IPS-NIHi7 (cell line): ENCODE measurements at regions not wholly inside any gene's neighbourhood (a gene's known extent, or its start where the extent isn't known, plus 50 kb on each side); places are given as distances from the start of the nearest gene placed in this dataset.

Experiments used
- DNase-seq: peaks from one replicate; pipeline ENCODE4 v3.0.0; 2012; ENCODE audit warnings: mixed read lengths; ENCODE audit errors: extremely low spot score

GRCh38 chr4:3715855-3716630 is 50.1 kb upstream of the ADRA2C start:
- DNase-seq: no peak

DNA sequence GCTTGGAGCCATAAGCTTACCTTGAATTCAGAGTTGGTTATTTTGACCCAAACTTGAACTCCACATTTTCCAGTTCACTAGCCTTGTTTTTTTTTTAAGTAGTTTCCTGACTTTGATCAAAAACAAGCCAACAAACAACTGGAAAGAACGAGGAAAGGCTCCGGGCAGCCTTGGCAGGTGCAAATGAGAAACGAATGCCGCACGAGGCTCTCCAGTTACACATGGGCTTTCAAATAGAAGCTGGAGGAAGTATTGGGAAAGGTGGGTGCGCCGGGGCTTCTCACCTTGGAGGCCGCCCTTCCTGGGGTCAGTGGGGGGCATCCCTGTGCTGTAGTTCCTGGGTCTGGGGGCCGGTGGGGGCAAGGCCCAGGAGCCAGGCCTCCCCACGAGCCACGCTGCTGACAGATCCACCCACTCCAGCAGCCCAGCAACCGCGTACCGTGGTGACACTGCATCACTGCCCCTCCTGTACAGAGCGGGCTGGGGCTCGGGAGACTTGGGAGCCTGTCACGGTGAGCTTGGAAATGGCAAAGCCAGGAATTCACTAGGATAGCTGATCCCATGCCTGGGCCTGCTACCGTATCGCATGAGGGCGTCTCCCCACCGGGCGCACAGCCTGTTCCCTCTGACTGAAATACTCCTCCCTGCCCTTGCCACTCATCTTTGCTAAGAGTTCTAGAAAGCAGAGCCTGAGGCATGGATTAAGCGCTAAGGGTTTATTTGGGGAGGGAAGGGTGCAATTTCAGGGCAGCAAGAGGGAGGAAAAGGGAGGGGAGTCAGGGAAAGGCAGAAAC is 50.9 kb upstream of the ADRA2C start:
- DNase-seq: no peak

GRCh38 chr4:3714642-3715001 is 51.6 kb upstream of the ADRA2C start:
- DNase-seq: no peak

DNA sequence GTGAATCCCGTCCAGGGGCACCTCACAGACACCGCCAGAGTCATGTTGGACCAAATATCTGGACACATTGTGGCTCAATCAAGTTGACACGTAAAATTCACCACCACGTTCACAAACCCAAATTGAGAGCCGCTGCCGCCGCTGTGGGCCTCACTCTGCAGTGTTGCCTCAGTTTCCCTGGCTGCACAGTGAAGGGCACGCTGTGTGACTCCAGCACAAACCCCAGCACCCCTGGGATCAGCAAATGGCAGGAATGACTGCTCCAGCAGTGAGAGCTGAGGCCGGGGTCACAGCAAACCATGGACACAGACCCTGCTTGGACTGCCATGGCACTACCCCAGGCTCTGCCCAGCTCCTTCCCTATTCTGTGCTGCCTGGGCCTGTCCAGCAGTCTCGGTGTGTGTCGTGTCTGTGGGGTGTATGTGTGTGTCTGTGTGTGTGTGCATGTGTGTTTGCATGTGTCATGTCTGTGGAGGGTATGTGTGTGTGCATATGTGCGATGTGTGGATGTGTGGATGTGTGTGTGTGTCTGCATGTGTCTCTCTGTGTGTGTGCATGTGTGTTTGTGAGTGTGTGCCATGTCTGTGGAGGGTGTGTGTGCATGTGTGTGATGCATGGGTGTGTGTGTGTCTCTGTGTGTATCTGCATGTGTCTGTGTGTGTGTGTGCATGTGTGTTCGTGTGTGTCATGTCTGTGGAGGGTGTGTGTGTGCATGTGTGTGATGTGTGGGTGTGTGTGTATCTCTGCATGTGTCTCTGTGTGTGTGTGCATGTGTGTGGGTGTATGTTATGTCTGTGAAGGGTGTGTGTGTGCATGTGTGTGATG is 52.2 kb upstream of the ADRA2C start:
- no peak for DNase-seq

DNA sequence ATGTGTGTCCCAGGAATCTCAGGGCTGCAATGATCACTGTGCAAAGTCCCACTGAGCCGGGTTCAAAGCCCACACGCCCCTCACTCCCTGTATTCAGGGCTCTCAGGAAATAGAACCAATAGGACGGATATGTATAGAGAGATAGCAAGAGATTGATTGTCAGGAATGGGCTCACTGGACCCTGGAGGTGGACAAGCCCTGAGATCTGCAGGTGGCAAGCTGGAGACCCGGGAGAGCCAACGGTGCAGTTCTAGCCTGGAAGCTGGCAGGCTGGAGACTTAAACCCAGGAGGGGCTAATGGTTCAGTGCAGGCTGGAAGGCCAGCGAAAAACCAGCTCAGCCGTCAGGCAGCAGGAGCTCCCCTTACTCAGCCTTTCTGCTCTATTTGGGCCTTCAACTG is 52.8 kb upstream of the ADRA2C start:
- DNase-seq: no peak

DNA sequence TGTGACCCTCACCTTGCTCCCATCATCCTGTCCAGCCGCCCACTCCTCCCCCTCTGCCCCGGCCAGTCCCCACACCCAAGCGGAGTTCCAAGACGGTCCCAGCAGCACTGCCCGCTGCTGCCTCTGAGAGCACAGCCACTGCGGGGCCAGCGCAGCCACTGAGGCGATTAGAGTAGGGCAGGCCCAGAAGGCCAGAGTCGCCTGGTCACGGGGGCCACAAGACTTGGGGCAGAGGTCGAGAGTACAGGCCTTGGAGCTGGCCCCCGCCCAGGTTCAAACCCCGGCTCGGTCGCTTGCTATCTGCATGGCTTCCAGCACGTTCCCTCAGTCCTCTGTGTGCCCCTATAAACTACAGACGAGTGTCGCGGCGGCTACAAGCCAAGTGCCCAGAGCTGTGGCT is 53.2 kb upstream of the ADRA2C start:
- DNase-seq: no peak

DNA sequence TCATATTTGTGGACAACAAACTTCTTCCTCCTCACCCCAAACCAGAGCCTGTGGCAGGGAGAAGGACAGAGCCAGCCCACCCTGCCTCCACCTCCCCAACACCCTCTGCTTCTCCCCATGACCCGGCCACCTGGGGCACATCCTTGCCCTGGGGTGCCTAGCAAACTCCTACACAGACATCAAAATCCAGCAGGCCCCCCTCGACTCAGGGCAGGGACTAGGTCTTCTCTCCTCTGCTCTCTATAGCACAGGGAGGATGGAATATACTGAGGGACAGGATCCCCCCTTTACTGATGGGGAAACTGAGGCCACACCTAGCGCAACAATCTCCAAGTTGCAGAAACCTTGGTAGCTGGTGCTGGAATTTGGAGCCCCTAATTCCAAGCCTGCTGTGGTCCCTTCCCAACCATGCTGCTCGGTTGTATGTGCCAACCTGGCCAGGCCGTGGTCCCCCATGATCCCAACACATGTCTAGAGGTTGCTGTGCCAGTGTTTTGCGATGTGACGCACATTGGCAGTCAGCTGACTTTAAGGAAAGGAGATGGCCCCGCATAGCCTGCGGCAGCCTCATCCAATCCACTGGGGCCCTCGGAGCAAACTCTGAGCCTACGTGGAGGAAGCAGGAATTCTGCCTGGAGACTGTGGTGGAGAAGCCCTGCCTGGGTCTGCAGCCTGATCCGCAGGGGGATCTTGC is 53.9 kb upstream of the ADRA2C start:
- no peak for DNase-seq

DNA sequence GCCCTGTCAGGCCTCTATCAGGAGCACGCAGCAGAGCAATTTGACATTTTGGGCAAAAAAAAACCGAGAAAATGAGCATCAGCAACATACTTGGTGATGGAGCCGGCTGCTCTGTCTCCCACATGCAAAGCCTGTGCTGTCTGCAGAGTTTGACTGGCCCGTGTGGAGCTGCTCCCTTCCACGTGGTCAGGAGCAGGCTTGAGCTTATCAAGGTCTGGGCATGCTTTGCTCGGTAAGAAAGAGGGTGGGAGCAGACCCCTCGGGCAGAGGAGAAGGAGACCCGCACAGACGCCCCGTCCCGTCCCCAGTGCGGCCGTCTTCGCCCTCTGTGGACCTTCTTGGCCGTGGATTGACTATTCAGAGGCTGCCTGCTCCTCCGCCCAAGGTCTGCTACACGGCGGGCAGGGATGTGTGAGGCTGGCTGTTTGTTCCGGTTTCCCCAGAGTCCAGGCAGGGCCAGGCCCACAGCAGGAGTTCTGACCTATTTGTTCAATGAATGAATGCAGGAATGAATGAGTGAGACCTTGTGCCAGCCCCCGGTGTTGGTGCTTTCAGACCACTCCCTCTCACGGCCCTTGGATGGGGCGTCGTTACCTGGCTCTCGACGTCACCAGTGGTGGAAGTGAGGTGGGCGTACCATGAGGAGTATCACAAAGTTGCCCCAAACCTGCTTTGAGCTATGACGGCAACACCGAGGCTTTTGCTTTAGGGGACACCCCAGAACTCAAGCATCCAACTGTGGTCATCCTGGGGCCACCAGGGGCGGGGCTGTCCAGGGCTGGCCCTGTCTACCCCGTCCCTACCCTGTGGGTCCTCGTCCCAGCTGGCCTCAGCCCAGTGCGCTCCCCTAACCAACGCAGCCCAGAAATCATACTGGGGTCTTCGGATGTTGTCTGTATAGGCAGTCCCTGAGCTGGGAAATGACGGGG is 54.7 kb upstream of the ADRA2C start:
- no peak for DNase-seq

DNA sequence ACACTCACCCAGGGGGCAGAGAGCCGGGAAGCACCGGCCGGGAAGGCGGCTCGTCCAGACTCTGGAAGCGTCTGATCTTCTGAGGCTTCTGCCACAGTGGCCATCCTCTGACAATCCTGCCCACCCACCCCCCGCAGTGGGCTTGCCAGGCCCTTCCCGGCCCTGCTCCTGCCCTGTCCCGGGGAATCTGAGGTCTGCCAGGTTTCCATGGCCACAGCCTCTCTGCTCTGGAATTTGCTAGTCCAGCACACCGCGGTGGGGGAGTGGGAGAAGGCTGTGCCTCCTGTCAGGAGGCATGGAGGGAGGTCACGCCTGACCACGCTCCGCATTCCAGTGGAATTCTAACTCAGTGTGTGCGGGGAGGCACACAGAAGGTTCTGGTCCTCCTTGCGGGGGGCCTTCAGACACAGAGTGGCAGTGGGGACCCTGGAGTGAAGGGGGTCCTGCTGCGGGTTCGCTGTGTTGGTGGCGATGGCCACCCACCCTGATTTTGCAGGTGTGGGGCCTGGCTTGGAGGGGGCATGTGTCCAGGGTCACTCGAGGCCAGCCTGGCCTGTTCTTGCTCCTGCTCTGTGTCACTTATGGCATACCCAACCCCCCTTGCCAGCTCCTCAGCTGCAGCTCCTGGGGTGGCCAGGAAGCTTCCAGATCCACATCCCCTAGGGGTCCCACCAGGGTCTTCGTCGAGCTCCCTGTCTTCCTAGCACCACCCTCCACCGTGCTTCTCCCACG is 55.6 kb upstream of the ADRA2C start:
- no peak for DNase-seq

DNA sequence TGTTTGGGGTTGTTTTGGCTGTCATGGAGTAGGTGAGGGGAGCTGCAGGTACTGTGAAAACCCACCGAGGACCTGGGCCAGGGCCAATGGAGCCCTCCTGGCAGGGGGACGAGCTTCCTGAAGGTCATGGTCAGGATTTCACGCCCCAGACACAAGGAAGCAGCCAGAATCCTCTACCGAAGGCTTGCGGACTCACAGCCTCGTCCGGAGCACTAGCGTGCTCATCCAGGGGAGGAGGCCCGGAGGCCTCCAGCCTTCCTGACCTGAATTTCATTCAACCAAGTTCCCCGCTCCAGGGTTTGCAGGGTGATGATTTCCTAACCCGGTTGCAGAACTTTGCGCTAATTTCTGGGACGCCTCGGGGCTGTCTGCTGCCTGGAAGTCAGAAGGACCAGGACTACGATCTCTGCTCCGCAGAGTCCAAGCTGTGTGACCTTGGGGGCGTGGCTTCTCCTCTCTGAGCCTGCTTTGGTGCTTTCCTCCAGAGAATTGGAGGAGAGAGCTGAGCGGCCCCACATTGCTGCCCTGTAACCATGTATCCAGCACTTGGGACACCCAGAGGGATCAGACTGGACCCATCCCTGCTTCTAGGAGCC is 56.2 kb upstream of the ADRA2C start:
- no peak for DNase-seq

GRCh38 chr4:3709061-3709845 is 56.9 kb upstream of the ADRA2C start:
- DNase-seq: no peak

GRCh38 chr4:3708611-3709010 is 57.6 kb upstream of the ADRA2C start:
- DNase-seq: no peak

- DNase-seq: no peak
Observed at GRCh38 chr4:3708103-3708510, 58.1 kb upstream of the ADRA2C start.

DNA sequence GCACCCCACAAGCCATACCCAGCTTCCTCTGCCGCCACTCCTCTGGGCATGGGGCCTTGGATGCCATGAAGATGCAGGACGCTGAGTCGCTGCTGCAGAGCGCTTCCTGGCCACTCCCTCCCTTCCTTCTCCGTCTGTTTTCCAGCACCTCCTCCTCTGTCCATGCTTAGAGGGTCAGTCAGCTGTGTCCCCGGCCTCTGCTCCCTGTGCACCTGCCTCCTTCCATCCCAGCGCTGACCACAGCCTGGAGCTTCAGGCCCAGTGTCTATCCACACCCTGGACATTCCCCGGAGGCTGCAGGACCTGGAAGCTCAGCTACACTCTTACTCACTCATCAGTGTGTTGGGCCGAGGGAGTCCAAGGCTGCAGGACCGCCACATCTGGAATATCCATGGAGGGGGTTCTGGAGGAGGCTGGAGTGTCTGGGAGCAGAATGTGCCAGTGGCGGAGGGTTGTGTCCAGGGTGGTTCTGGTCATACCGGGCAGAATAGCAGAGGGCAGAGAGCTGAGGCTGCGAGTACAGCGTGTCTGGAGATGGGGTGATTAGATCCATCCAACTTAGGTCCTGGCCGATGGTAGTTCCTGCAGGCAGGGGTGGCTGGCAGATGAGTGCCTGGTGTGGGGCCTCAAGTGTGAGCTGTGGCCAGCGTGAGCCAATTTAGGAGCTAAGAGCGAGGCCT is 58.6 kb upstream of the ADRA2C start:
- DNase-seq: no peak

DNA sequence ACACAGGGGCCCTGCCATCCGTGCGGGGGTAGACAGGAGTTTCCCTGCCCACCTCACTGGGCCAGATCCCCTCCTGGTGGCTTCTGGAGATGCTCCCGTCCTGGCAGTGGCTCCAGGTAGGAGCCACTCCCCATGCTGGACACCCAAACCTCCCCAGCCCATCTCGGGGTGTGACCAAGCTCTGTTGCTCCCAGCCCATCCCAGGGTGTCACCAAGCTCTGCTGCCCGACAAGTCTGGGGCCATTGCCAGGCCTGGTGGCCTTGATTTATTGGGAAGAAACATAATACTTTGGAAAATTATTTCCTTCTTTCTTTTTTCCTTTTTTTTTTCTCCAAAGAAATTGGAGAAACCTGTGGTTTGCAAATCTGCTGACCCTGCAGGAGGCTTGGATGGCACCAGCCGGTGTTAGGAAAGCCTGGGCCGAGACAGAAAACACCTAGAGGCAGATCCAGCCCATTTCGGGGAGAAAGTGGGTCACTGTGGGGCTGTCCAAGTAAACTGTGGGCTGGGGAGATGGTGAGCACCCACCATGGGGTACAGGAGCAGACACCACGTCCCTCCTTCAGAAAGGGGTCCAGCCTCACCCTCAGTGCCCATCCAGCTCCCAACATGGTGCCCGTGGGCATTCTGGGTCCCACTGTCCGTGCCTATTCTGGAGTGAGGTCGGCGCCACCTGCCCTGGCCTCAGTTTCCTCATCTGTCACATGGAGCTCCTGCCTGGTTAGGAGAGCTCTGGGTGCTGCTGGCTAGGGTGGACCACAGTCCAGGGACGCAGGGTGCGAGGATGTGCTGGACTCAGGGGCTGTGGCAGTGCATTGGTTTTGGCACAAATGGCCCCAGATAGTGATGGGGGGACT is 59.4 kb upstream of the ADRA2C start:
- no peak for DNase-seq

GRCh38 chr4:3706111-3706511 is 60.1 kb upstream of the ADRA2C start:
- no peak for DNase-seq

DNA sequence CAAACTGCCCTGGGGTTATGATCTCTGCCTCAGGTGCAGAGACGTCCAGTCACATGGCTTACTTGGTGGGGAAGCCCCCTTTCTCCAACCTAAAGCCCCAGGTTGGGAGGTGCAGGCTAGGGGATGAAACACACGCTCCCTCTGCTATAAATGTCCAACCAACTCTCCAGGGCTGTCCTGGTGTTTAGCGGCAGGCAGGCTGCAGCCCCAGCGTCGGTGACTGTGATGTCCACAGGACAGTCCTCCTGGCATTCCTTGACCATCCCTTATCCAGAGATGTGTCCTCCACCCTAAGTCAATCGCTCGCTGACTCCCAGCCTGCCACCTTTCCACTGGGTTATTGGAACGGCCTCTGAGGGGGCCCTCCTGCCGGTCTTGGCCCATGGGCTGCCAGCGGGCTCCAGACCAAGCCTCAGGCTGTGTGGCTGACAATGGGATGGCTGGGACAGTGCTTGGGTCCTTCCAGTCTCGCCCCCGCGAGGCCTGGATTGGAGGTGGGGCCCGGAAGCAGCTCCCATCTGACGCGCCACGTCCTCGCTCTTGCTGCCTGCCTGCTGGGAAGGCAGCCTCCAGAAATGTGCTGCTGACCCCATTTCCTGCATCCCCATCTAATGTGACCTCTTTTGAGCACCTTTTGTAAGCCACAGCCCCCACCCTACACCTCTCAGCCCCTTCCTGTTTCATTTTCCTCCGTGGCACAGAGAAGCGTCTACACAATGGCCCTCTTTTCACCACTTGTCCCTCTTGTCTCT is 60.8 kb upstream of the ADRA2C start:
- no peak for DNase-seq
